CD1c-positive myeloid dendritic cell (primary cell): ENCODE measurements at regions not wholly inside any gene's neighbourhood (a gene's known extent, or its start where the extent isn't known, plus 50 kb on each side); places are given as distances from the start of the nearest gene placed in this dataset.

Experiments
- DNase-seq: peaks from one replicate; pipeline ENCODE4 v3.0.0-alpha.2; 2016; ENCODE audit errors: extremely low spot score

DNA sequence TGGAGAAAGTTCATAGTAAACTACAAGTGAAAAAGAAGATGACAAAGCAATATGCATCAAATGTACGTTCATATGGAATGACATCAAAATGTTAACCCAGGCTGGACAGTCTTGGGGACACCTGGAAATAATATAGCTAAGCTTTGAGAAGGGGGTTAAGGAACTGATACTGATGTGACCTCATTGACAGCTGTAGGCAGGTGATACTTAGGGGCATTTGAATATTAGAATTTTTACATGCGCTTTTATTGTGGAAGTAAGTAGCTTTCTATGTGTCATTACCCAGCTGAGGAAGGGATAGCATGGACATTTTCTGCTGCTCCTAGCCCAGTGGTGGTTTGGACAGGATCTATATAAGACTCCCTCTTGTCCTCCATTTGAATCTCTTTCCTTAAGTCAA lies 299.7 kb downstream of the CWC27 start:
- DNase-seq, result no peak

- DNase-seq, result no peak
These were observed 301.3 kb downstream of the CWC27 start for GRCh38 chr5:65070026-65070425.

GRCh38 chr5:65072850-65073249 lies 304.1 kb downstream of the CWC27 start:
- DNase-seq, result no peak

DNA sequence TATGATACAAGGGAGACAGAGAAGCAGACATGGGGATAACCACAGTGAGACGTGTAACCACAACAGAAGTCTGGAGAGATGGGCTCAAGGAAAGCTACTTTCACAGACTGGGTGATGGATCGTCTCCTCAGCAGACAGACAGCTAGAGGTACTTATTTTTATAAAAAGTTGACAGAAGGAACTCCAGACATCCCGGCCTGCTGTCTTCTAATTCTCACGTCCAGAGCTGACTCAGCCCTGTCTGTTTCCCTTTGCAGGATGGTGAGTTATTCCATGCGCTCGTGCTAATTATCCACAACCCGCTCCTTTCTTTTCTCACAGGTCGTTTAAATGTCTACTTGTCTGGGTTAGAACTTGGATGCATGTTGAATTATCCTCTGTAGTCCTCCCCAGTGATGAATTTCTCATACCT lies 304.5 kb downstream of the CWC27 start:
- no peak for DNase-seq

DNA sequence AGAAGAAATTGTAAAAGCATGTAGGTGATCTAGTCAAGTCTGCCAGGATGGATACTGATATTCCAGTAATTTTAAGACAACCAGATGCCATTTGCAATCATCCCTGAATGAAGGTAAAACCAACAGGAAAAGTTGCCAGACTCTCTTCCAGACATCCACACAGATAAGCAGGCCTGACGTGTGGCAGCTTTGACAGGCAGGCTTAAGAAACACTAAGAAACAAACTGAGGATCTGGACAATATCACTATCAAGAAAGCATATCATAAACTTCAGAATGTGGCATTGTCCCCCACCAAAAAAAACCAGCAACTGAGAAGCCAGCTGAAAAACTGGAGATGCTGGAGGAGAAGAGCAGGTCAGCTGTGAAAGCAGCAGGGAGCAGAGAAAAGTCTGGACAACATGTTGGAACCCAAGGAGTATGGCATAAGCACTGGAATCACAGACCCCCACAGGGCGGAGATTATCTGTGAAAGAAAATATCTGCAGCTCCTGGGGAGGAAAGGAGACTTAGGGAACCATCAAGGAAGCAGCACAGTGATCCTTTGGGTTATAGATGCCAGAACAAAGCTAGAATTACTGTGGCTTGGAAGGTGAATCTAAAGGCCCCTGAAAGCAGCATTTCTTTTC lies 307.0 kb downstream of the CWC27 start:
- no peak for DNase-seq

- DNase-seq, result peak; percentile 80
These were observed 307.6 kb downstream of the CWC27 start for GRCh38 chr5:65076251-65076869.

DNA sequence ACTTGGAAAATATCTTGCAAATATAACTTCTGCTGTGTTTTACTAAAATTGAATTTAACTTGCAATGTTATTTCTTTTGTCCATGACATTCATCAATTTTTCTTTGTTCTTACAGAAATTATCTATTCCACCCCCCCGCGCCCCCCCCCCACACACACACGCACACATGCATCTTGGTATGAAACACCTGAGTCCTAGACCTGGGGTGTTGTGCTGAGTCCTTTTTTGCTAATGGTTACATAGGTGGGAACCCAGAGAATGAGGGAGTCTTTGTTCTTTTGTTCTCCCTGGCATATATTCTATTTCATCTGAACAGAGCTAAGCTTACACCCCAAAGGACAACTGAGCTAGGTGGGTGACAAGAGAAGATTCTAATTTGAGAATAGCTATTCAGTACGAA lies 308.9 kb downstream of the CWC27 start:
- DNase-seq, result no peak

- DNase-seq, result no peak
These were observed 309.6 kb downstream of the CWC27 start for GRCh38 chr5:65078331-65078730.

GRCh38 chr5:65081071-65081470 lies 312.3 kb downstream of the CWC27 start:
- no peak for DNase-seq

- peak; percentile 48 for DNase-seq
These were observed 316.2 kb downstream of the CWC27 start for GRCh38 chr5:65084795-65085515.

GRCh38 chr5:65085516-65085850 lies 316.8 kb downstream of the CWC27 start:
- no peak for DNase-seq

DNA sequence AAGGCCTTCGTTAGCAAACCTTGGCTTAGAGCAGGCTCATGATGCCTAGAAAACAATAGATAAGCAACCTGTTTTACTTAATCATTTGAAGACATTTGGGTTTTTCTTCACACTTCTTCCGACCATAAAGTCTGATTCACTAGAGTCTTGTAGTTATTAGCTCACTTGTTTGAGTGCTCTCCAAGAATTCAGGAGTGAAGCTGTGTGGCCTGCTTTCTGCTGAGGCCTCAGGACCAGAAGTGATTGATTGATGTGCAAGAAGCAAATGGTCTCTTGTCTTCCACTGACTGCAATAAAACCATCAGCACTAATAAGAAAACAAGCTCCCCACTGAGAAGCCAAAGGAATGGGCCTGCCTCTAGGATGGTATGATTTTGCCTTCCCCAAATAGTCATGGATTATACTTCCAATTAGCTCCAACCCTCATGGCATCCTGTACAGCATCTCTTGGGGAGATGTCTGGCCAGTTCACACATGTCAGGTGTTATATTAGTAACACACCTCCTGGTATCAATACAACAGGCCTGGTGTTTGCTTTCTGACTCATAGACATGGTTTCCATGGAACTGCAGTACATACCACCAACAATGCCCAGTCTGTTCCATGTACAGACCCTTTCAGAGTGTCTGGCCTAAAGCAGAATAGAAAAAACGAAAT lies 317.6 kb downstream of the CWC27 start:
- DNase-seq, result no peak

DNA sequence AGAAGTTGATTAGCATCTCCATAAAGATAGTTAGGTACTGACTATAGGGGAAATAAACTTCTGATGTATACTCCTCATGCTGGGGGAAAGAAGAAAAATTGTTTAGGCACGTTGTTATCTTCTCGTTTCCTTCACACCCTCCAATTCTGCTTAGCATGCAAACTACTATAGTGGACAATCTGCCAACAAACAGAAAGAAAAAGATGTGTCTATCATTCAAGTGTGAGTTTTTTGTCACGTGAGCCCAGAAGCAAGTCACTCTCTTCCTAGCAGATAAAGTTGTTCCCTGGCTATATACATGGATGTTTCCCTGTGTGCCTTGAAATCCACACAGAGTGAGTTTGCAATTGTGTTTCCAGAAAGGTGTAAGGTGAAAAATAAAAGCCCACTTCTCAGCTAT lies 318.4 kb downstream of the CWC27 start:
- no peak for DNase-seq

DNA sequence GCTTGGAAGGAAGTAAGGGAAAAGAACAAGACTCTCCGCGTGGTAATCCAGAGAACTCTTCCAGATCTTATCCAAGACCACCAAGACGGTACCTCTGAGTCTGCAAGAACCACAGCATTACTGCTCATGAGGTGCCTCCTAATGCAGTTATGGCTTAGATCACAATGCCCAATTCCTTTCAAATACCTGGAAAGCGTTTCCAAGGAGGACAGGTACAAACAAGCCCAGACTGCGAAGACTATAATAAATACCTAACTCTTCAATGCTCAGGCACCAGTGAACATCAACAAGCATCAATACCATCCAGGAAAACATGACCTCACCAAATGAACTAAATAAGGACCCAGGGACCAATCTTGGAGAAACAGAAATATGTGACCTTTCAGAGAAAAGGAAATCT lies 325.5 kb downstream of the CWC27 start:
- DNase-seq, result no peak

DNA sequence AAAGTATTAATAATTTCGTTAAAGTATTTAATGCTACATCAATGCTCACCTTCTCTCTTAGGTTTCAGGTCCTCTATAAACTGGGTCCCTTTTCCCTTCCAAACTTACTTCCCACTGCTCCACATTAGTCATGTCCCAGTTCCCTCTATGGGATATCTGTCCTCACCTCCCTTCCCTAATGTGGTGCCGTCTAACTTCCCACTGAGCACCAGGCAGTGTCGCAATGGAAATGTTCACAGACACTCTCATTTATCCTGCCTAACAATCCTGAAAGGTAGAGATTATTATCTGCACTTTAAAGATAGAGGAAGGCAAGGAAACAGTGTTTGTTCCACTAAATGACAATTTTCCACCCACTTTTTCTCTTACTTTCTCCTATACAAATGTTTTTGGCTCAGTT lies 329.7 kb downstream of the CWC27 start:
- DNase-seq, result peak; percentile 68
